HG03565 (cell line): ENCODE measurements at regions not wholly inside any gene's neighbourhood (a gene's known extent, or its start where the extent isn't known, plus 50 kb on each side); places are given as distances from the start of the nearest gene placed in this dataset.
"Not testable (repeated sequence)": the region's sequence is repeated elsewhere in the genome, so short reads cannot be mapped to it uniquely, and the experiment has no call there.

Experiments
- ATAC-seq: cut with Tn5 transposase; IDR thresholded peaks from one replicate; pipeline ENCODE4 v1.9.1; 2021; ENCODE audit warnings: mild to moderate bottlenecking, moderate library complexity; ENCODE audit not compliant: unreplicated experiment

GRCh38 chr12:131333621-131334440 is 377.1 kb upstream of the SFSWAP start:
- no peak for ATAC-seq

GRCh38 chr12:131334835-131335234 is 376.1 kb upstream of the SFSWAP start:
- no peak for ATAC-seq

- ATAC-seq = no peak
Measured at GRCh38 chr12:131335456-131335855, 375.4 kb upstream of the SFSWAP start.

GRCh38 chr12:131337861-131338260 is 373.0 kb upstream of the SFSWAP start:
- not testable (repeated sequence) for ATAC-seq

GRCh38 chr12:131340616-131341210 is 370.2 kb upstream of the SFSWAP start:
- ATAC-seq = no peak

- ATAC-seq = not testable (repeated sequence)
Measured at GRCh38 chr12:131341608-131342007, 369.3 kb upstream of the SFSWAP start.

- not testable (repeated sequence) for ATAC-seq
Measured at GRCh38 chr12:131343436-131343835, 367.5 kb upstream of the SFSWAP start.

- not testable (repeated sequence) for ATAC-seq
Measured at GRCh38 chr12:131344715-131345520, 366.0 kb upstream of the SFSWAP start.

GRCh38 chr12:131345521-131346436 is 365.1 kb upstream of the SFSWAP start:
- no peak for ATAC-seq

- no peak for ATAC-seq
Measured at GRCh38 chr12:131346555-131347344, 364.1 kb upstream of the SFSWAP start.

GRCh38 chr12:131347345-131347714 is 363.6 kb upstream of the SFSWAP start:
- no peak for ATAC-seq

GRCh38 chr12:131347732-131348131 is 363.2 kb upstream of the SFSWAP start:
- no peak for ATAC-seq

GRCh38 chr12:131348231-131348630 is 362.7 kb upstream of the SFSWAP start:
- ATAC-seq = no peak

GRCh38 chr12:131348646-131349045 is 362.2 kb upstream of the SFSWAP start:
- no peak for ATAC-seq

- no peak for ATAC-seq
Measured at GRCh38 chr12:131349397-131350127, 361.3 kb upstream of the SFSWAP start.

GRCh38 chr12:131350943-131351318 is 360.0 kb upstream of the SFSWAP start:
- ATAC-seq = no peak

- no peak for ATAC-seq
Measured at GRCh38 chr12:131351319-131352028, 359.4 kb upstream of the SFSWAP start.

GRCh38 chr12:131352296-131352900 is 358.5 kb upstream of the SFSWAP start:
- no peak for ATAC-seq
